ENCODE measurements at regions not wholly inside any gene's neighbourhood (a gene's known extent, or its start where the extent isn't known, plus 50 kb on each side); places are given as distances from the start of the nearest gene placed in this dataset.
"Not testable (repeated sequence)": the region's sequence is repeated elsewhere in the genome, so short reads cannot be mapped to it uniquely, and the experiment has no call there.

- DNase-seq (ENCODE audit: low spot score) = no peak
Observed at GRCh38 chr12:3367750-3368444, 123.1 kb upstream of the PRMT8 start.

GRCh38 chr12:3371018-3371417 is 120.0 kb upstream of the PRMT8 start:
- no peak for DNase-seq (ENCODE audit: low spot score)

GRCh38 chr12:3375326-3375725 is 115.7 kb upstream of the PRMT8 start:
- DNase-seq (ENCODE audit: low spot score) = no peak

GRCh38 chr12:3376779-3377455 is 114.1 kb upstream of the PRMT8 start:
- no peak for DNase-seq (ENCODE audit: low spot score)

GRCh38 chr12:3378655-3379054 is 112.3 kb upstream of the PRMT8 start:
- DNase-seq (ENCODE audit: low spot score) = no peak

GRCh38 chr12:3379079-3379478 is 111.9 kb upstream of the PRMT8 start:
- no peak for DNase-seq (ENCODE audit: low spot score)

- no peak for DNase-seq (ENCODE audit: low spot score)
Observed at GRCh38 chr12:3380200-3381043, 110.6 kb upstream of the PRMT8 start.

- no peak for DNase-seq (ENCODE audit: low spot score)
Observed at GRCh38 chr12:3381059-3382047, 109.7 kb upstream of the PRMT8 start.

- no peak for DNase-seq (ENCODE audit: low spot score)
Observed at GRCh38 chr12:3389986-3390385, 101.0 kb upstream of the PRMT8 start.

GRCh38 chr12:3397596-3397995 is 93.4 kb upstream of the PRMT8 start:
- not testable (repeated sequence) for DNase-seq (ENCODE audit: low spot score)

GRCh38 chr12:3398196-3398789 is 92.7 kb upstream of the PRMT8 start:
- DNase-seq (ENCODE audit: low spot score) = no peak

- DNase-seq (ENCODE audit: low spot score) = no peak
Observed at GRCh38 chr12:3405821-3406220, 85.2 kb upstream of the PRMT8 start.

GRCh38 chr12:3407723-3408122 is 83.3 kb upstream of the PRMT8 start:
- DNase-seq (ENCODE audit: low spot score) = no peak

GRCh38 chr12:3409662-3410061 is 81.3 kb upstream of the PRMT8 start:
- no peak for DNase-seq (ENCODE audit: low spot score)

- no peak for DNase-seq (ENCODE audit: low spot score)
Observed at GRCh38 chr12:3416159-3416558, 74.8 kb upstream of the PRMT8 start.

- DNase-seq (ENCODE audit: low spot score) = no peak
Observed at GRCh38 chr12:3416670-3417069, 74.3 kb upstream of the PRMT8 start.

GRCh38 chr12:3417113-3417512 is 73.9 kb upstream of the PRMT8 start:
- DNase-seq (ENCODE audit: low spot score) = no peak

- no peak for DNase-seq (ENCODE audit: low spot score)
Observed at GRCh38 chr12:3417937-3418462, 73.0 kb upstream of the PRMT8 start.

GRCh38 chr12:3418609-3419390 is 72.2 kb upstream of the PRMT8 start:
- DNase-seq (ENCODE audit: low spot score) = no peak

GRCh38 chr12:3419558-3419957 is 71.4 kb upstream of the PRMT8 start:
- DNase-seq (ENCODE audit: low spot score) = no peak

All from activated CD4-positive, alpha-beta T cell treated with anti-CD3 and anti-CD28 coated beads, Interleukin-2, Interleukin-4, amounts not matched to agents 100 ng/mL and 50 ng/mL, durations not matched to agents 16 hours and 8 hours (primary cell).